OCI-LY1 (cell line): ENCODE measurements at regions not wholly inside any gene's neighbourhood (a gene's known extent, or its start where the extent isn't known, plus 50 kb on each side); places are given as distances from the start of the nearest gene placed in this dataset.

Experiments
- H2AFZ ChIP-seq: fragments of 200-600 bp; sonication (generic), shearing (Covaris generic); 2 replicates; pipeline ENCODE4 v1.6.0; 2014; ENCODE audit warnings: antibody characterized with exemption, mild to moderate bottlenecking, low read length
- H3F3A ChIP-seq: fragments of 200-600 bp; sonication (generic), shearing (Covaris generic); 2 replicates; pipeline ENCODE4 v1.6.0; 2014; ENCODE audit warnings: mild to moderate bottlenecking, antibody characterized with exemption, low read length, moderate library complexity; ENCODE audit not compliant: insufficient read depth
- H3K27ac ChIP-seq: fragments of 200-600 bp; sonication (generic); 2 replicates; pipeline ENCODE4 v1.5.1; 2014; ENCODE audit warnings: low read length, mixed run types, mild to moderate bottlenecking, low read depth; ENCODE audit not compliant: poor library complexity, severe bottlenecking
- H3K27me3 ChIP-seq: fragments of 200-600 bp; sonication (generic); 2 replicates; pipeline ENCODE4 v1.6.0; 2014; ENCODE audit warnings: antibody characterized with exemption, mild to moderate bottlenecking, low read length, moderate library complexity; ENCODE audit not compliant: insufficient read depth
- H3K36me3 ChIP-seq: fragments of 200-600 bp; sonication (generic); 2 replicates; pipeline ENCODE4 v1.6.1; 2014; ENCODE audit warnings: mild to moderate bottlenecking, antibody characterized with exemption, low read length, moderate library complexity, mixed read lengths; ENCODE audit not compliant: insufficient read depth
- H3K4me1 ChIP-seq: fragments of 200-600 bp; sonication (generic); 2 replicates; pipeline ENCODE4 v1.5.1; 2014; ENCODE audit warnings: mild to moderate bottlenecking, low read length, moderate library complexity; ENCODE audit not compliant: insufficient read depth, severe bottlenecking
- H3K4me2 ChIP-seq: fragments of 200-600 bp; sonication (generic), shearing (Covaris generic); 2 replicates; pipeline ENCODE4 v1.6.1; 2014; ENCODE audit warnings: low read length
- H3K4me3 ChIP-seq: fragments of 200-600 bp; sonication (generic); 2 replicates; pipeline ENCODE4 v1.5.1; 2014; ENCODE audit warnings: low read length, low read depth, mild to moderate bottlenecking, mixed read lengths; ENCODE audit not compliant: poor library complexity, severe bottlenecking
- H3K79me2 ChIP-seq: fragments of 200-600 bp; shearing (Covaris generic); 2 replicates; pipeline ENCODE4 v1.6.1; 2016; ENCODE audit warnings: mixed run types, low read length, mixed read lengths; ENCODE audit not compliant: insufficient read depth
- H3K9ac ChIP-seq: fragments of 200-600 bp; sonication (generic), shearing (Covaris generic); 2 replicates; pipeline ENCODE4 v1.6.1; 2014; ENCODE audit warnings: mild to moderate bottlenecking, low read length, mixed read lengths
- H3K9me2 ChIP-seq: fragments of 200-600 bp; sonication (generic), shearing (Covaris generic); 2 replicates; pipeline ENCODE4 v1.6.1; 2014; ENCODE audit warnings: low read depth, mild to moderate bottlenecking, low read length, mixed read lengths
- H3K9me3 ChIP-seq: fragments of 200-600 bp; shearing (Covaris generic); 2 replicates; pipeline ENCODE4 v1.6.1; 2014; ENCODE audit warnings: low read length, mixed read lengths
- H4K20me1 ChIP-seq: fragments of 200-600 bp; sonication (generic), shearing (Covaris generic); 2 replicates; pipeline ENCODE4 v1.6.0; 2016; ENCODE audit warnings: mild to moderate bottlenecking, low read length; ENCODE audit not compliant: insufficient read depth
- CTCF ChIP-seq: fragments of 200-600 bp; sonication (generic), shearing (Covaris generic); IDR thresholded peaks from 2 replicates; pipeline ENCODE4 v1.5.1; 2017; ENCODE audit warnings: mild to moderate bottlenecking, antibody characterized with exemption, low read length, moderate library complexity, mixed read lengths
- EZH2 ChIP-seq: fragments of 200-600 bp; sonication (generic), shearing (Covaris generic); IDR thresholded peaks from 2 replicates; pipeline ENCODE4 v1.8.0; 2017; ENCODE audit warnings: borderline replicate concordance, mixed run types, mild to moderate bottlenecking, antibody characterized with exemption, low read length, moderate library complexity, mixed read lengths

- H3F3A ChIP-seq = no peaks in the 10 kb centered on the region
- no peaks in the 10 kb centered on the region for H3K9me2 ChIP-seq
- no peaks in the 10 kb centered on the region for H3K4me1 ChIP-seq
- H3K79me2 ChIP-seq = no peaks in the 10 kb centered on the region
- H3K27me3 ChIP-seq = 0 out of 2 replicates have a peak, but pooled peaks cover 4% of the 10 kb centered on the region
- no peak overlapping the region for H3K27ac ChIP-seq
- no peak for TF ChIP-seq CTCF
- no peak for TF ChIP-seq EZH2
- H3K9me3 ChIP-seq = no peaks in the 10 kb centered on the region
- H4K20me1 ChIP-seq = no peaks in the 10 kb centered on the region
- H3K4me2 ChIP-seq = no peak overlapping the region
- no peaks in the 10 kb centered on the region for H3K36me3 ChIP-seq
- no peak overlapping the region for H2AFZ ChIP-seq
- no peak overlapping the region for H3K4me3 ChIP-seq
- no peak overlapping the region for H3K9ac ChIP-seq
These were observed 290.2 kb downstream of the MEX3B start for GRCh38 chr15:81755626-81756025.

GRCh38 chr15:81754078-81754477 is 291.7 kb downstream of the MEX3B start:
- Histone ChIP-seq H3K79me2 (no peaks in the 10 kb centered on the region), H3K9ac (no peak overlapping the region), H3K9me3 (no peaks in the 10 kb centered on the region), H3K27me3 (0 out of 2 replicates have a peak, but pooled peaks cover 4% of the 10 kb centered on the region), H2AFZ (no peak overlapping the region), H3F3A (no peaks in the 10 kb centered on the region), H4K20me1 (no peaks in the 10 kb centered on the region), H3K4me2 (no peak overlapping the region), H3K4me1 (no peaks in the 10 kb centered on the region), H3K4me3 (no peak overlapping the region), H3K9me2 (no peaks in the 10 kb centered on the region), H3K36me3 (no peaks in the 10 kb centered on the region), H3K27ac (no peak overlapping the region)
- TF ChIP-seq EZH2 = no peak
- TF ChIP-seq CTCF = no peak

GRCh38 chr15:81752974-81753373 is 292.8 kb downstream of the MEX3B start:
- H3F3A ChIP-seq = no peaks in the 10 kb centered on the region
- H4K20me1 ChIP-seq = no peaks in the 10 kb centered on the region
- no peak overlapping the region for H3K9ac ChIP-seq
- H3K27ac ChIP-seq = no peak overlapping the region
- no peaks in the 10 kb centered on the region for H3K79me2 ChIP-seq
- no peaks in the 10 kb centered on the region for H3K36me3 ChIP-seq
- no peaks in the 10 kb centered on the region for H3K9me3 ChIP-seq
- no peaks in the 10 kb centered on the region for H3K9me2 ChIP-seq
- no peak overlapping the region for H2AFZ ChIP-seq
- TF ChIP-seq CTCF (no peak), EZH2 (no peak)
- no peak overlapping the region for H3K4me2 ChIP-seq
- no peaks in the 10 kb centered on the region for H3K27me3 ChIP-seq
- no peaks in the 10 kb centered on the region for H3K4me1 ChIP-seq
- H3K4me3 ChIP-seq = no peak overlapping the region
